Loucy (cell line): ENCODE measurements at regions not wholly inside any gene's neighbourhood (a gene's known extent, or its start where the extent isn't known, plus 50 kb on each side); places are given as distances from the start of the nearest gene placed in this dataset.

Experiments used
- H2AFZ ChIP-seq: fragments of 200-600 bp; sonication (generic); 2 replicates; pipeline ENCODE4 v1.6.0; 2016; ENCODE audit warnings: antibody characterized with exemption, mild to moderate bottlenecking, low read length, moderate library complexity
- H3F3A ChIP-seq: fragments of 200-600 bp; 2 replicates; pipeline ENCODE4 v1.6.0; 2016; ENCODE audit warnings: antibody characterized with exemption, low read depth, mild to moderate bottlenecking
- H3K27me3 ChIP-seq: fragments of 200-600 bp; sonication (generic); 2 replicates; pipeline ENCODE4 v1.6.1; 2014; ENCODE audit warnings: low read length, mild to moderate bottlenecking; ENCODE audit not compliant: insufficient read depth, poor library complexity, severe bottlenecking
- H3K36me3 ChIP-seq: fragments of 200-600 bp; sonication (generic); 2 replicates; pipeline ENCODE4 v1.6.1; 2016; ENCODE audit warnings: low read length; ENCODE audit not compliant: insufficient read depth
- H3K4me1 ChIP-seq: fragments of 200-600 bp; sonication (generic); 2 replicates; pipeline ENCODE4 v1.5.1; 2014; ENCODE audit warnings: low read length, mild to moderate bottlenecking; ENCODE audit not compliant: insufficient read depth, poor library complexity, severe bottlenecking
- H3K4me2 ChIP-seq: fragments of 200-600 bp; sonication (generic); 2 replicates; pipeline ENCODE4 v1.6.0; 2014; ENCODE audit warnings: antibody characterized with exemption, low read length, low read depth, mild to moderate bottlenecking; ENCODE audit not compliant: poor library complexity, severe bottlenecking
- H3K4me3 ChIP-seq: fragments of 200-600 bp; sonication (generic); 2 replicates; pipeline ENCODE4 v1.5.1; 2014; ENCODE audit warnings: low read length, mild to moderate bottlenecking, mixed read lengths; ENCODE audit not compliant: poor library complexity, severe bottlenecking
- H3K79me2 ChIP-seq: fragments of 200-600 bp; sonication (generic); 2 replicates; pipeline ENCODE4 v1.6.1; 2014; ENCODE audit warnings: low read length; ENCODE audit not compliant: insufficient read depth
- H3K9ac ChIP-seq: fragments of 200-600 bp; sonication (generic); 2 replicates; pipeline ENCODE4 v1.6.0; 2014; ENCODE audit warnings: mild to moderate bottlenecking, low read depth, low read length, moderate library complexity; ENCODE audit not compliant: poor library complexity, severe bottlenecking
- H3K9me2 ChIP-seq: fragments of 200-600 bp; sonication (generic); replicated peaks from 2 replicates; pipeline ENCODE4 v1.6.1; 2016; ENCODE audit warnings: low read depth, low read length, mixed read lengths
- H3K9me3 ChIP-seq: fragments of 200-600 bp; sonication (generic); 2 replicates; pipeline ENCODE4 v1.6.1; 2014; ENCODE audit warnings: mild to moderate bottlenecking, antibody characterized with exemption, low read length, low read depth; ENCODE audit not compliant: insufficient read depth
- H4K20me1 ChIP-seq: fragments of 200-600 bp; sonication (generic); 2 replicates; pipeline ENCODE4 v1.6.0; 2014; ENCODE audit warnings: antibody characterized with exemption, low read length, mild to moderate bottlenecking; ENCODE audit not compliant: insufficient read depth, poor library complexity, severe bottlenecking
- CTCF ChIP-seq: fragments of 200-600 bp; sonication (generic); conservative IDR thresholded peaks from 2 replicates; pipeline ENCODE4 v1.5.1; 2014; ENCODE audit warnings: mild to moderate bottlenecking, antibody characterized with exemption, low read length
- EZH2phosphoT487 ChIP-seq: fragments of 200-600 bp; IDR thresholded peaks from 2 replicates; pipeline ENCODE4 v1.6.1; 2018; ENCODE audit warnings: antibody characterized with exemption, mild to moderate bottlenecking, moderate library complexity, borderline replicate concordance

DNA sequence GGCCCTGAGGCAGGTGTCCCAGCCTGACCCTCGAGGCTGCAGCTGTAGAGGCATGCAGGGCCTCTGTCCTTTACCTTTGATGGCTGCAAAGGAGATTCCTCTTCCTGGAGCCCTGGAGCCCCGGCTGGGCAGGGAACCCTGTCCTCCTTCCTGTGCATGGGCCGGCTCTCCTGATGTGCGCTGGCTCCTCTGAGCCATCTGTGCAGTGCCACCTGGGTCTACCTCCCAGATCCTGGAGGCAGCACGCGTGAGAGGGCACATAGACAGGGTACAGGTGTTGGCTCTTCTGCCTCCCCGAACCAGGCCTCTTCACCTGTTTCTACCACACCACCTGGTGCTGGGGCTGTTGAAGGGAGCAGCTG, 115.1 kb downstream of the BEGAIN start:
- Histone ChIP-seq H2AFZ (no peak overlapping the region), H4K20me1 (no peaks in the 10 kb centered on the region), H3K4me2 (no peak overlapping the region), H3K9ac (no peak overlapping the region), H3K4me1 (no peaks in the 10 kb centered on the region), H3K9me3 (no peaks in the 10 kb centered on the region), H3K9me2 (no peaks in the 10 kb centered on the region), H3F3A (no peaks in the 10 kb centered on the region), H3K36me3 (no peaks in the 10 kb centered on the region), H3K4me3 (no peak overlapping the region), H3K27me3 (no peaks in the 10 kb centered on the region), H3K79me2 (no peaks in the 10 kb centered on the region)
- TF ChIP-seq CTCF (no peak), EZH2phosphoT487 (no peak)

DNA sequence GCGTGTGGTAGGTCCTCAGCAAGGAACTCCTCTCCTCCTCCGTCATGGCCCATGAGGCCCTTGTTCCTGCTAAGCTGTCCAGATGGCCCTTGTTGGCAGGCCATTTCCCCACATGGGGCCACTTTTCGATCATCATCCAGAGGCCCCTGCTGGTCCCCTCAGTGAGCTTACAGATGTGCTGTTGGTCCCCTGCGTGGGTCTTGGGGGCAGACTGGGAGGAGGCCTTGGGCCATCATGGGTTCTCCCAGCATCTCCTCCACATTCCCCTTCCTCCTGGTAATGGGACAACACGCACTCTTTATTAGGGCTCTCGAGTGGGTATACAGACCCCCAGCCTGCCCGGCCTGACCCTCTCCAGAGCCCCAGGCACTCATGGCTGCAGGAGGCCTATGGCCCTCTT, 114.7 kb downstream of the BEGAIN start:
- Histone ChIP-seq H3K4me1 (no peaks in the 10 kb centered on the region), H2AFZ (no peak overlapping the region), H3K36me3 (no peaks in the 10 kb centered on the region), H3K9me2 (no peaks in the 10 kb centered on the region), H3K4me3 (no peak overlapping the region), H4K20me1 (no peaks in the 10 kb centered on the region), H3K9ac (no peak overlapping the region), H3F3A (no peaks in the 10 kb centered on the region), H3K27me3 (no peaks in the 10 kb centered on the region), H3K9me3 (no peaks in the 10 kb centered on the region), H3K4me2 (no peak overlapping the region), H3K79me2 (no peaks in the 10 kb centered on the region)
- no peak for TF ChIP-seq EZH2phosphoT487
- no peak for TF ChIP-seq CTCF

- H3K9me3 ChIP-seq = no peaks in the 10 kb centered on the region
- H3K9me2 ChIP-seq = no peaks in the 10 kb centered on the region
- H3K27me3 ChIP-seq = no peaks in the 10 kb centered on the region
- no peak overlapping the region for H3K9ac ChIP-seq
- TF ChIP-seq CTCF = no peak
- no peak for TF ChIP-seq EZH2phosphoT487
- H3K4me3 ChIP-seq = no peak overlapping the region
- no peaks in the 10 kb centered on the region for H4K20me1 ChIP-seq
- H3K36me3 ChIP-seq = no peaks in the 10 kb centered on the region
- no peaks in the 10 kb centered on the region for H3K79me2 ChIP-seq
- no peaks in the 10 kb centered on the region for H3F3A ChIP-seq
- no peak overlapping the region for H3K4me2 ChIP-seq
- no peaks in the 10 kb centered on the region for H3K4me1 ChIP-seq
- no peak overlapping the region for H2AFZ ChIP-seq
Observed at GRCh38 chr14:100473249-100473648, 114.0 kb downstream of the BEGAIN start.
